ENCODE measurements at regions not wholly inside any gene's neighbourhood (a gene's known extent, or its start where the extent isn't known, plus 50 kb on each side); places are given as distances from the start of the nearest gene placed in this dataset.

DNA sequence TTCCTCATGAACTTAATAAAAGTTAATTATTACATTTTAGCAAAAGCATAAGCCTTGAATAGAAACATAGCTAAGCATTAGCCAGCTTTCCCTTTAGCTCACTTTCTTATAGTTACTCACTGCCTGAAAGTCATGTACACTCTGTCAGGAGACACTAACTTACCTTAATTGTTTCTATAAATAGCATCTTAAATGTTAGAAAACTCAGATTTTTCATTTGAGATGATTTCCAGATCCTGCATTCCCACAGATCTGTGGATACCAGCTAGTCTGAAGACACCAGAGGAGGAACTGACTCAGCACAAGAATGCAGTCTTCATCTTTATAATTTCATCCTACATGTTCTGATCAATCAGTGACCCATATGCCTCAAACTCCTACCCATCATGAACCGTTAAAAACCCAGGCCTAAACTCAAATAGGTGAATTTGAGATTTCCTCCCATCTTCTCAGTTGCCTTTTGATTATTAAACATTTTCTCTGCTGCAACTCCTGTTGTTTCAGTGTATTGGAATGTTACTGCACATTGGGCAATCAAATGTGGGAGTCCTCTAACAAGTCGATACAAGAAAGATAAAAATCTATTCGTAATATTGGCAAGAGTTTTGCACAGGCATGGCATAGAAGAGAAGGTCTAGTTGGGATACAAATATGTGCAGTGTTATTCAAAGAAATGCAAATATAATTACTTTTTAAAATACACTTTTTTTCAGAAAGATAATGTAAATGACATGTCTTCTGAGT is 857.4 kb upstream of the CDH2 start:
- Histone ChIP-seq H3K9me3 (ENCODE audit: control insufficient read depth, low read depth, low read length) (no peaks in the 10 kb centered on the region), H4K5ac (ENCODE audit: insufficient read length, low read depth, low read length) (no peak overlapping the region), H3K56ac (ENCODE audit: insufficient read length, low read depth, low read length) (no peak overlapping the region), H4K91ac (ENCODE audit: insufficient read length, low read depth, low read length) (no peak overlapping the region), H3K23ac (ENCODE audit: insufficient read length, low read depth, low read length) (no peak overlapping the region), H2AFZ (ENCODE audit: low read length) (no peak overlapping the region), H2BK12ac (ENCODE audit: insufficient read length, low read depth, low read length) (no peak overlapping the region), H3K4me1 (ENCODE audit: insufficient read depth, low read length) (no peaks in the 10 kb centered on the region), H3K14ac (ENCODE audit: insufficient read depth, low read length) (no peak overlapping the region), H3K4ac (ENCODE audit: low read depth, low read length) (no peak overlapping the region), H3T11ph (ENCODE audit: low read length) (no peak overlapping the region), H3K23me2 (ENCODE audit: insufficient read length, low read depth, low read length, poor library complexity, severe bottlenecking) (no peaks in the 10 kb centered on the region), H2BK120ac (ENCODE audit: low read depth, low read length, poor library complexity, severe bottlenecking) (no peak overlapping the region), H3K79me1 (ENCODE audit: insufficient read depth, low read depth, low read length, poor library complexity, severe bottlenecking) (no peaks in the 10 kb centered on the region), H3K27me3 (ENCODE audit: insufficient read depth, low read length) (no peaks in the 10 kb centered on the region), H3K18ac (ENCODE audit: insufficient read length, low read depth, low read length) (no peak overlapping the region), H4K20me1 (ENCODE audit: control insufficient read depth, insufficient read depth, insufficient read length) (no peaks in the 10 kb centered on the region), H2AK5ac (ENCODE audit: insufficient read length, low read length) (no peak overlapping the region), H3K27ac (ENCODE audit: insufficient read length, low read depth, low read length) (no peak overlapping the region), H3K4me2 (ENCODE audit: insufficient read depth, insufficient read length, low read length) (no peak overlapping the region), H2BK15ac (ENCODE audit: low read depth, low read length) (no peak overlapping the region), H2BK5ac (ENCODE audit: insufficient read length, low read length) (no peak overlapping the region), H2BK20ac (ENCODE audit: low read depth, low read length, poor library complexity, severe bottlenecking) (no peak overlapping the region), H3K9ac (ENCODE audit: extremely low read depth, insufficient read length, low read length) (no peak overlapping the region), H3K79me2 (ENCODE audit: insufficient read depth, low read length) (no peaks in the 10 kb centered on the region), H4K8ac (replicated peaks; ENCODE audit: insufficient read length, low read depth, low read length) (no peak overlapping the region)
- DNase-seq, result no peak
- Mint-ChIP-seq H3K36me3 (ENCODE audit: insufficient read depth in 1 of 3, low read depth in 3 of 3) (peaks cover 0 to 1% (median under 1%) of the 10 kb centered on the region in 3 experiments; a peak in 3 of 7 replicates), H3K27ac (no peak overlapping the region), H3K9me3 (peaks cover under 1% of the 10 kb centered on the region in 2 experiments), H3K27me3 (ENCODE audit: low read depth) (no peaks in the 10 kb centered on the region), H3K4me3 (no peak overlapping the region), H3K4me1 (no peaks in the 10 kb centered on the region)
- WGBS (ENCODE audit: extremely low coverage, insufficient read length, low lambda C conversion rate), result no CpG with 5 or more reads among the region's 3 CpGs
- TF ChIP-seq, protein P1, sequence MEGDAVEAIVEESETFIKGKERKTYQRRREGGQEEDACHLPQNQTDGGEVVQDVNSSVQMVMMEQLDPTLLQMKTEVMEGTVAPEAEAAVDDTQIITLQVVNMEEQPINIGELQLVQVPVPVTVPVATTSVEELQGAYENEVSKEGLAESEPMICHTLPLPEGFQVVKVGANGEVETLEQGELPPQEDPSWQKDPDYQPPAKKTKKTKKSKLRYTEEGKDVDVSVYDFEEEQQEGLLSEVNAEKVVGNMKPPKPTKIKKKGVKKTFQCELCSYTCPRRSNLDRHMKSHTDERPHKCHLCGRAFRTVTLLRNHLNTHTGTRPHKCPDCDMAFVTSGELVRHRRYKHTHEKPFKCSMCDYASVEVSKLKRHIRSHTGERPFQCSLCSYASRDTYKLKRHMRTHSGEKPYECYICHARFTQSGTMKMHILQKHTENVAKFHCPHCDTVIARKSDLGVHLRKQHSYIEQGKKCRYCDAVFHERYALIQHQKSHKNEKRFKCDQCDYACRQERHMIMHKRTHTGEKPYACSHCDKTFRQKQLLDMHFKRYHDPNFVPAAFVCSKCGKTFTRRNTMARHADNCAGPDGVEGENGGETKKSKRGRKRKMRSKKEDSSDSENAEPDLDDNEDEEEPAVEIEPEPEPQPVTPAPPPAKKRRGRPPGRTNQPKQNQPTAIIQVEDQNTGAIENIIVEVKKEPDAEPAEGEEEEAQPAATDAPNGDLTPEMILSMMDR (conservative IDR thresholded peaks at IDR 0.05), result no peak
